ENCODE measurements at regions not wholly inside any gene's neighbourhood (a gene's known extent, or its start where the extent isn't known, plus 50 kb on each side); places are given as distances from the start of the nearest gene placed in this dataset.

GRCh38 chr12:123041811-123042655 is 61.6 kb downstream of the ARL6IP4 start:
- DNase-seq (ENCODE audit: low read depth in 3 of 3, low spot score in 1 of 3): no peak

GRCh38 chr12:123041042-123041531 is 60.6 kb downstream of the ARL6IP4 start:
- DNase-seq (ENCODE audit: low read depth in 3 of 3, low spot score in 1 of 3): no peak

- no peak for DNase-seq (ENCODE audit: low read depth in 3 of 3, low spot score in 1 of 3)
Observed at GRCh38 chr12:123040106-123040505, 59.6 kb downstream of the ARL6IP4 start.

GRCh38 chr12:123038966-123039365 is 58.5 kb downstream of the ARL6IP4 start:
- no peak for DNase-seq (ENCODE audit: low read depth in 3 of 3, low spot score in 1 of 3)

GRCh38 chr12:123038486-123038885 is 58.0 kb downstream of the ARL6IP4 start:
- no peak for DNase-seq (ENCODE audit: low read depth in 3 of 3, low spot score in 1 of 3)

- DNase-seq (ENCODE audit: low read depth in 3 of 3, low spot score in 1 of 3): no peak
Observed at GRCh38 chr12:123037791-123038190, 57.3 kb downstream of the ARL6IP4 start.

- no peak for DNase-seq (ENCODE audit: low read depth in 3 of 3, low spot score in 1 of 3)
Observed at GRCh38 chr12:123036466-123037285, 56.2 kb downstream of the ARL6IP4 start.

- DNase-seq (ENCODE audit: low read depth in 3 of 3, low spot score in 1 of 3): no peak
Observed at GRCh38 chr12:123035841-123036240, 55.4 kb downstream of the ARL6IP4 start.

GRCh38 chr12:123034865-123035264 is 54.4 kb downstream of the ARL6IP4 start:
- no peak for DNase-seq (ENCODE audit: low read depth in 3 of 3, low spot score in 1 of 3)

- no peak for DNase-seq (ENCODE audit: low read depth in 3 of 3, low spot score in 1 of 3)
Observed at GRCh38 chr12:123034022-123034541, 53.6 kb downstream of the ARL6IP4 start.

GRCh38 chr12:123033392-123034021 is 53.0 kb downstream of the ARL6IP4 start:
- no peak for DNase-seq (ENCODE audit: low read depth in 3 of 3, low spot score in 1 of 3)

- no peak for DNase-seq (ENCODE audit: low read depth in 3 of 3, low spot score in 1 of 3)
Observed at GRCh38 chr12:123032736-123033391, 52.4 kb downstream of the ARL6IP4 start.
